ENCODE measurements at regions not wholly inside any gene's neighbourhood (a gene's known extent, or its start where the extent isn't known, plus 50 kb on each side); places are given as distances from the start of the nearest gene placed in this dataset.

GRCh38 chr6:120648713-120649112 lies 685.6 kb downstream of the TBC1D32 start:
- no peak for DNase-seq (ENCODE audit: low read depth in 1 of 2, low spot score in 1 of 2)

GRCh38 chr6:120646101-120646500 lies 688.2 kb downstream of the TBC1D32 start:
- no peak for DNase-seq (ENCODE audit: low read depth in 1 of 2, low spot score in 1 of 2)

- DNase-seq (ENCODE audit: low read depth in 1 of 2, low spot score in 1 of 2): no peak
These were observed 701.3 kb downstream of the TBC1D32 start for GRCh38 chr6:120632975-120633374.

GRCh38 chr6:120627612-120628011 lies 706.7 kb downstream of the TBC1D32 start:
- no peak for DNase-seq (ENCODE audit: low read depth in 1 of 2, low spot score in 1 of 2)

GRCh38 chr6:120622127-120622631 lies 712.1 kb downstream of the TBC1D32 start:
- DNase-seq (ENCODE audit: low read depth in 1 of 2, low spot score in 1 of 2): no peak

GRCh38 chr6:120620900-120621299 lies 713.4 kb downstream of the TBC1D32 start:
- no peak for DNase-seq (ENCODE audit: low read depth in 1 of 2, low spot score in 1 of 2)

- no peak for DNase-seq (ENCODE audit: low read depth in 1 of 2, low spot score in 1 of 2)
These were observed 719.0 kb downstream of the TBC1D32 start for GRCh38 chr6:120615238-120615637.

- no peak for DNase-seq (ENCODE audit: low read depth in 1 of 2, low spot score in 1 of 2)
These were observed 719.6 kb downstream of the TBC1D32 start for GRCh38 chr6:120614723-120615122.

GRCh38 chr6:120608826-120609225 lies 725.5 kb downstream of the TBC1D32 start:
- no peak for DNase-seq (ENCODE audit: low read depth in 1 of 2, low spot score in 1 of 2)

- DNase-seq (ENCODE audit: low read depth in 1 of 2, low spot score in 1 of 2): no peak
These were observed 727.5 kb downstream of the TBC1D32 start for GRCh38 chr6:120606743-120607142.

- no peak for DNase-seq (ENCODE audit: low read depth in 1 of 2, low spot score in 1 of 2)
These were observed 729.8 kb downstream of the TBC1D32 start for GRCh38 chr6:120604510-120604909.

- DNase-seq (ENCODE audit: low read depth in 1 of 2, low spot score in 1 of 2): no peak
These were observed 743.7 kb downstream of the TBC1D32 start for GRCh38 chr6:120590611-120591010.

GRCh38 chr6:120588424-120588823 lies 745.9 kb downstream of the TBC1D32 start:
- no peak for DNase-seq (ENCODE audit: low read depth in 1 of 2, low spot score in 1 of 2)

GRCh38 chr6:120587381-120587780 lies 746.9 kb downstream of the TBC1D32 start:
- DNase-seq (ENCODE audit: low read depth in 1 of 2, low spot score in 1 of 2): no peak

GRCh38 chr6:120584111-120584760 lies 750.0 kb downstream of the TBC1D32 start:
- DNase-seq (ENCODE audit: low read depth in 1 of 2, low spot score in 1 of 2): no peak

- DNase-seq (ENCODE audit: low read depth in 1 of 2, low spot score in 1 of 2): no peak
These were observed 758.2 kb downstream of the TBC1D32 start for GRCh38 chr6:120576061-120576460.

- DNase-seq (ENCODE audit: low read depth in 1 of 2, low spot score in 1 of 2): no peak
These were observed 764.6 kb downstream of the TBC1D32 start for GRCh38 chr6:120569714-120570113.

GRCh38 chr6:120564779-120565178 lies 769.5 kb downstream of the TBC1D32 start:
- DNase-seq (ENCODE audit: low read depth in 1 of 2, low spot score in 1 of 2): no peak

GRCh38 chr6:120558294-120558693 lies 776.0 kb downstream of the TBC1D32 start:
- DNase-seq (ENCODE audit: low read depth in 1 of 2, low spot score in 1 of 2): no peak

GRCh38 chr6:120557554-120557953 lies 776.7 kb downstream of the TBC1D32 start:
- no peak for DNase-seq (ENCODE audit: low read depth in 1 of 2, low spot score in 1 of 2)

GRCh38 chr6:120556491-120556890 lies 777.8 kb downstream of the TBC1D32 start:
- DNase-seq (ENCODE audit: low read depth in 1 of 2, low spot score in 1 of 2): no peak

GRCh38 chr6:120553353-120553752 lies 780.9 kb downstream of the TBC1D32 start:
- no peak for DNase-seq (ENCODE audit: low read depth in 1 of 2, low spot score in 1 of 2)

GRCh38 chr6:120545353-120545752 lies 788.9 kb downstream of the TBC1D32 start:
- no peak for DNase-seq (ENCODE audit: low read depth in 1 of 2, low spot score in 1 of 2)

Measured in activated CD4-positive, alpha-beta T cell treated with anti-CD3 and anti-CD28 coated beads, Interleukin-2, amount 50 U/mL, for 24 hours (primary cell).